HCT116 (cell line): ENCODE measurements at regions not wholly inside any gene's neighbourhood (a gene's known extent, or its start where the extent isn't known, plus 50 kb on each side); places are given as distances from the start of the nearest gene placed in this dataset.

Experiments used
- ATAC-seq: fragments of 200-7000 bp; cut with Tn5 transposase; 2 replicates; pipeline ENCODE4 v1.9.1; 2020; ENCODE audit warnings: mild to moderate bottlenecking, moderate library complexity
- BruUV-seq: library from RNA; stranded (reverse); fragments of 400-500 nt; replicated peaks from 2 replicates; lab custom pipeline; 2021; lab: Mats Ljungman, UMichigan
- CTCF ChIA-PET: fragments of 300-600 bp; sonication (Branson Sonifier 250); formaldehyde crosslinking; loops from one replicate; lab custom pipeline; 2021; ENCODE audit warnings: antibody characterized with exemption; lab: Charles Lee
- POLR2A ChIA-PET: fragments of 300-600, 350-600 bp; sonication (Branson Sonifier 250); formaldehyde crosslinking; loops from one replicate; lab custom pipeline; 2021; ENCODE audit warnings: antibody characterized with exemption; lab: Charles Lee
- RAD21 ChIA-PET, 2 experiments: fragments of 300-600 bp; sonication (Branson Sonifier 250); formaldehyde crosslinking; loops; one replicate each; lab custom pipeline; 2023; ENCODE audit warnings: low total read pairs in 2 of 2; ENCODE audit not compliant: uncharacterized antibody in 2 of 2, unreplicated experiment in 2 of 2, low non-redundant PET in 1 of 2; lab: Charles Lee
- DNase-seq: peaks from one replicate; pipeline ENCODE4 v3.0.0-alpha.2; 2010; ENCODE audit warnings: low read depth, low spot score
- H2AFZ ChIP-seq: fragments of 200-600 bp; shearing (Covaris generic), sonication (generic); 2 replicates; pipeline ENCODE4 v1.6.1; 2017; ENCODE audit warnings: low read depth, mixed run types, mixed read lengths, antibody characterized with exemption, low read length; ENCODE audit not compliant: poor library complexity, severe bottlenecking
- H3K27ac ChIP-seq: 2 replicates; pipeline ENCODE4 v1.5.1; 2012; ENCODE audit warnings: low read depth, low read length
- H3K27me3 ChIP-seq: fragments of 200-600 bp; sonication (generic); 2 replicates; pipeline ENCODE4 v1.6.1; 2016; ENCODE audit warnings: mixed run types, low read length, mixed read lengths; ENCODE audit not compliant: insufficient read depth
- H3K36me3 ChIP-seq, 2 experiments: fragments of 200-500 bp in 1 of 2; fragments of 200-600 bp in 1 of 2; sonication (Bioruptor generic) in 1 of 2; sonication (generic) in 1 of 2; 2 replicates each; pipeline versions ENCODE4 v1.5.1 to v1.6.1; 2014 to 2016; ENCODE audit warnings: low read length in 2 of 2, inconsistent platforms in 1 of 2, mixed read lengths in 1 of 2, mixed run types in 1 of 2; ENCODE audit not compliant: insufficient read depth in 2 of 2, control insufficient read depth in 1 of 2
- H3K4me1 ChIP-seq, 2 experiments: fragments of 200-600 bp in 1 of 2; sonication (generic) in 1 of 2; 2 replicates each; pipeline versions ENCODE4 v1.5.1 to v1.6.1; 2012 to 2017; ENCODE audit warnings: low read length in 2 of 2, inconsistent platforms in 1 of 2, mild to moderate bottlenecking in 1 of 2, mixed read lengths in 1 of 2, mixed run types in 1 of 2, moderate library complexity in 1 of 2; ENCODE audit not compliant: insufficient read depth in 2 of 2, control insufficient read depth in 1 of 2
- H3K4me2 ChIP-seq: fragments of 200-600 bp; sonication (generic); 2 replicates; pipeline ENCODE4 v1.6.1; 2017; ENCODE audit warnings: mixed run types, low read length, mixed read lengths
- H3K4me3 ChIP-seq, 2 experiments: fragments of 200-600 bp in 1 of 2; sonication (generic) in 1 of 2; replicated peaks in 1 of 2; 2 replicates each; pipeline ENCODE4 v1.5.1; 2011 to 2016; ENCODE audit warnings: low read length in 2 of 2, control low read depth in 1 of 2, low read depth in 1 of 2, mild to moderate bottlenecking in 1 of 2, mixed read lengths in 1 of 2, mixed run types in 1 of 2
- H3K79me2 ChIP-seq: fragments of 200-600 bp; sonication (generic); 2 replicates; pipeline ENCODE4 v1.6.1; 2017; ENCODE audit warnings: mild to moderate bottlenecking, mixed run types, low read length, moderate library complexity, mixed read lengths; ENCODE audit not compliant: insufficient read depth
- H3K9ac ChIP-seq: fragments of 200-600 bp; sonication (generic); 2 replicates; pipeline ENCODE4 v1.6.1; 2016; ENCODE audit warnings: low read length, mixed read lengths
- H3K9me2 ChIP-seq: fragments of 200-600 bp; sonication (generic), shearing (Covaris generic); 2 replicates; pipeline ENCODE4 v1.6.1; 2017; ENCODE audit warnings: mixed run types, mild to moderate bottlenecking, moderate library complexity; ENCODE audit not compliant: insufficient read depth
- H3K9me3 ChIP-seq, 2 experiments: fragments of 200-500 bp in 1 of 2; fragments of 200-600 bp in 1 of 2; sonication (Bioruptor generic) in 1 of 2; sonication (generic) in 1 of 2; 2 replicates each; pipeline ENCODE4 v1.6.1; 2014 to 2017; ENCODE audit warnings: low read length in 2 of 2, mixed read lengths in 2 of 2, inconsistent platforms in 1 of 2, low read depth in 1 of 2, mild to moderate bottlenecking in 1 of 2, mixed run types in 1 of 2, moderate library complexity in 1 of 2; ENCODE audit not compliant: control insufficient read depth in 1 of 2, insufficient read depth in 1 of 2
- H4K20me1 ChIP-seq: fragments of 200-600 bp; sonication (generic), shearing (Covaris generic); 2 replicates; pipeline ENCODE4 v1.6.1; 2017; ENCODE audit warnings: mixed run types, mild to moderate bottlenecking, moderate library complexity; ENCODE audit not compliant: insufficient read depth
- CBX3 ChIP-seq: IDR thresholded peaks from 2 replicates; pipeline ENCODE4 v1.6.1; 2012; ENCODE audit warnings: low read depth
- CEBPB ChIP-seq: IDR thresholded peaks from 2 replicates; pipeline ENCODE4 v1.6.1; 2012; ENCODE audit warnings: low read depth
- CTCF ChIP-seq, 3 experiments: fragments of 200-600 bp in 1 of 3; sonication (generic) in 1 of 3; IDR thresholded peaks in 2 of 3; conservative IDR thresholded peaks in 1 of 3; 2 replicates each; pipeline ENCODE4 v1.5.1; 2012 to 2017; ENCODE audit warnings: low read depth in 2 of 3, low read length in 2 of 3, antibody characterized with exemption in 1 of 3, borderline replicate concordance in 1 of 3, control low read depth in 1 of 3, mild to moderate bottlenecking in 1 of 3, mixed read lengths in 1 of 3, mixed run types in 1 of 3, moderate library complexity in 1 of 3; ENCODE audit not compliant: insufficient read depth in 1 of 3
- EZH2 ChIP-seq: fragments of 200-600 bp; sonication (generic); IDR thresholded peaks from 2 replicates; pipeline ENCODE4 v1.6.1; 2017; ENCODE audit warnings: antibody characterized with exemption, mixed run types
- EZH2phosphoT487 ChIP-seq: fragments of 200-600 bp; IDR thresholded peaks from 2 replicates; pipeline ENCODE4 v1.6.1; 2018; ENCODE audit warnings: antibody characterized with exemption, borderline replicate concordance
- FOSL1 ChIP-seq: IDR thresholded peaks from 2 replicates; pipeline ENCODE4 v1.6.1; 2012; ENCODE audit warnings: low read depth
- POLR2A ChIP-seq: IDR thresholded peaks from 2 replicates; pipeline ENCODE4 v1.7.0; 2011; ENCODE audit warnings: borderline replicate concordance; ENCODE audit not compliant: insufficient read depth, insufficient read length; ENCODE audit errors: extremely low read depth
- SIN3A ChIP-seq: IDR thresholded peaks from 2 replicates; pipeline ENCODE4 v1.6.1; 2012; ENCODE audit warnings: low read depth
- TCF7L2 ChIP-seq: IDR thresholded peaks from 2 replicates; pipeline ENCODE4 v1.7.0; 2011; ENCODE audit warnings: borderline replicate concordance, inconsistent platforms; ENCODE audit not compliant: insufficient read depth, insufficient read length; ENCODE audit errors: extremely low read depth
- YY1 ChIP-seq: IDR thresholded peaks from 2 replicates; pipeline ENCODE4 v1.6.1; 2011; ENCODE audit warnings: low read length, low read depth, moderate library complexity, mild to moderate bottlenecking; ENCODE audit not compliant: insufficient replicate concordance; ENCODE audit errors: extremely low read depth
- ZBTB33 ChIP-seq: IDR thresholded peaks from 2 replicates; pipeline ENCODE4 v1.6.1; 2011; ENCODE audit warnings: mild to moderate bottlenecking, low read length, moderate library complexity; ENCODE audit not compliant: insufficient replicate concordance; ENCODE audit errors: extremely low read depth
- ZFX ChIP-seq: fragments of 450-650 bp; IDR thresholded peaks from 2 replicates; pipeline ENCODE4 v1.6.1; 2017
- ZNF274 ChIP-seq: fragments of 200-500 bp; sonication (Bioruptor generic); IDR thresholded peaks from 2 replicates; pipeline ENCODE4 v1.6.1; 2014; ENCODE audit warnings: mild to moderate bottlenecking, low read depth, low read length, inconsistent platforms
- intact Hi-C: fragments of 100-400 bp; cut with micrococcal nuclease; formaldehyde crosslinking; loops from 2 replicates; pipeline ENCODE4 v1.10.0; 2022
- TF ChIP-seq, protein P1 (sequence below): IDR thresholded peaks from 2 replicates; pipeline ENCODE4 v1.6.1; 2012

DNA sequence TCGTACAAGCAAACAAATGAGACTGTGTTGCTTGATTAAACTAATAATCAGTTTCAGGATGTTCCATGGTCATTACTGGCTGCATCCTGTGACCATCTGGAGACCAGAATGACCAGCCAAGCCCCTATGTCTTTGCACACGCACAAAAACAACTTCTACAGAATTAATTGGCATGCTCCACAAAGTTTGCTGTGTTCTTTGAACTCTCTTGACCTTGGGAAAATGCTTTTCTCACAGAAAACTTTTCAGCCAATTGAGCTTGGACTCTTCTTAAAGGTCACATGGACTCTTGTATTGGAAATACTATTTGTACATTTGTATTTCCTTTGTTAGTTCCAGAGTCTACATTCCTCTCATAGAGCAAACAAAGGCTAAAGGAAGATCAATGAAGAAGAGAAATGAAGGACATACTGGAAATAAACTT lies 147.8 kb downstream of the ARRDC3 start (continued):
- TF ChIP-seq CTCF (IDR thresholded peaks at IDR 0.05 in 2 of 3, conservative IDR thresholded peaks at IDR 0.05 in 1 of 3; ENCODE audit: borderline replicate concordance in 1 of 3, insufficient read depth in 1 of 3, low read depth in 2 of 3, low read length in 2 of 3) (no peak), YY1 (no peak), ZFX (no peak), FOSL1 (no peak), CBX3 (no peak), ZBTB33 (no peak), SIN3A (no peak)

- intact Hi-C loops: no loop called here
- H3K27me3 ChIP-seq: no peaks in the 10 kb centered on the region
- H3K9me2 ChIP-seq: no peaks in the 10 kb centered on the region
- peak overlapping the region; percentile 12 for H2AFZ ChIP-seq
- no peak overlapping the region for H3K4me2 ChIP-seq
- H3K79me2 ChIP-seq: no peaks in the 10 kb centered on the region
- no peaks in the 10 kb centered on the region for H3K36me3 ChIP-seq
- no TSS peak for BruUV-seq
- ATAC-seq: no peak
- RAD21 ChIA-PET: no interaction called here
- POLR2A ChIA-PET: no interaction called here
- TF ChIP-seq ZNF274 (no peak), EZH2phosphoT487 (no peak), EZH2 (no peak), ZFX (no peak), POLR2A (no peak), CEBPB (no peak), CTCF (IDR thresholded peaks at IDR 0.05 in 2 of 3, conservative IDR thresholded peaks at IDR 0.05 in 1 of 3; ENCODE audit: borderline replicate concordance in 1 of 3, insufficient read depth in 1 of 3, low read depth in 2 of 3, low read length in 2 of 3) (no peak), TCF7L2 (no peak)
- TF ChIP-seq, protein P1, sequence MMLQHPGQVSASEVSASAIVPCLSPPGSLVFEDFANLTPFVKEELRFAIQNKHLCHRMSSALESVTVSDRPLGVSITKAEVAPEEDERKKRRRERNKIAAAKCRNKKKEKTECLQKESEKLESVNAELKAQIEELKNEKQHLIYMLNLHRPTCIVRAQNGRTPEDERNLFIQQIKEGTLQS: no peak
- peaks cover 0 to 5% of the 10 kb centered on the region in 2 experiments; a peak in 1 of 4 replicates for H3K9me3 ChIP-seq
- CTCF ChIA-PET: no interaction called here
- H3K9ac ChIP-seq: no peak overlapping the region
- H4K20me1 ChIP-seq: no peaks in the 10 kb centered on the region
- no peak overlapping the region for H3K27ac ChIP-seq
- H3K4me1 ChIP-seq: no peaks in the 10 kb centered on the region
- DNase-seq: no peak
- no peak overlapping the region for H3K4me3 ChIP-seq
Measured at GRCh38 chr5:91232523-91232922, 150.6 kb downstream of the ARRDC3 start.
